Loucy (cell line): ENCODE measurements at regions not wholly inside any gene's neighbourhood (a gene's known extent, or its start where the extent isn't known, plus 50 kb on each side); places are given as distances from the start of the nearest gene placed in this dataset.
"Not testable (repeated sequence)": the region's sequence is repeated elsewhere in the genome, so short reads cannot be mapped to it uniquely, and the experiment has no call there.

ENCODE experiments used
- H2AFZ ChIP-seq: fragments of 200-600 bp; sonication (generic); 2 replicates; pipeline ENCODE4 v1.6.0; 2016; ENCODE audit warnings: antibody characterized with exemption, mild to moderate bottlenecking, low read length, moderate library complexity
- H3F3A ChIP-seq: fragments of 200-600 bp; 2 replicates; pipeline ENCODE4 v1.6.0; 2016; ENCODE audit warnings: antibody characterized with exemption, low read depth, mild to moderate bottlenecking
- H3K27me3 ChIP-seq: fragments of 200-600 bp; sonication (generic); 2 replicates; pipeline ENCODE4 v1.6.1; 2014; ENCODE audit warnings: low read length, mild to moderate bottlenecking; ENCODE audit not compliant: insufficient read depth, poor library complexity, severe bottlenecking
- H3K36me3 ChIP-seq: fragments of 200-600 bp; sonication (generic); 2 replicates; pipeline ENCODE4 v1.6.1; 2016; ENCODE audit warnings: low read length; ENCODE audit not compliant: insufficient read depth
- H3K4me1 ChIP-seq: fragments of 200-600 bp; sonication (generic); 2 replicates; pipeline ENCODE4 v1.5.1; 2014; ENCODE audit warnings: low read length, mild to moderate bottlenecking; ENCODE audit not compliant: insufficient read depth, poor library complexity, severe bottlenecking
- H3K4me2 ChIP-seq: fragments of 200-600 bp; sonication (generic); 2 replicates; pipeline ENCODE4 v1.6.0; 2014; ENCODE audit warnings: antibody characterized with exemption, low read length, low read depth, mild to moderate bottlenecking; ENCODE audit not compliant: poor library complexity, severe bottlenecking
- H3K4me3 ChIP-seq: fragments of 200-600 bp; sonication (generic); 2 replicates; pipeline ENCODE4 v1.5.1; 2014; ENCODE audit warnings: low read length, mild to moderate bottlenecking, mixed read lengths; ENCODE audit not compliant: poor library complexity, severe bottlenecking
- H3K79me2 ChIP-seq: fragments of 200-600 bp; sonication (generic); 2 replicates; pipeline ENCODE4 v1.6.1; 2014; ENCODE audit warnings: low read length; ENCODE audit not compliant: insufficient read depth
- H3K9ac ChIP-seq: fragments of 200-600 bp; sonication (generic); 2 replicates; pipeline ENCODE4 v1.6.0; 2014; ENCODE audit warnings: mild to moderate bottlenecking, low read depth, low read length, moderate library complexity; ENCODE audit not compliant: poor library complexity, severe bottlenecking
- H3K9me2 ChIP-seq: fragments of 200-600 bp; sonication (generic); replicated peaks from 2 replicates; pipeline ENCODE4 v1.6.1; 2016; ENCODE audit warnings: low read depth, low read length, mixed read lengths
- H3K9me3 ChIP-seq: fragments of 200-600 bp; sonication (generic); 2 replicates; pipeline ENCODE4 v1.6.1; 2014; ENCODE audit warnings: mild to moderate bottlenecking, antibody characterized with exemption, low read length, low read depth; ENCODE audit not compliant: insufficient read depth
- H4K20me1 ChIP-seq: fragments of 200-600 bp; sonication (generic); 2 replicates; pipeline ENCODE4 v1.6.0; 2014; ENCODE audit warnings: antibody characterized with exemption, low read length, mild to moderate bottlenecking; ENCODE audit not compliant: insufficient read depth, poor library complexity, severe bottlenecking

DNA sequence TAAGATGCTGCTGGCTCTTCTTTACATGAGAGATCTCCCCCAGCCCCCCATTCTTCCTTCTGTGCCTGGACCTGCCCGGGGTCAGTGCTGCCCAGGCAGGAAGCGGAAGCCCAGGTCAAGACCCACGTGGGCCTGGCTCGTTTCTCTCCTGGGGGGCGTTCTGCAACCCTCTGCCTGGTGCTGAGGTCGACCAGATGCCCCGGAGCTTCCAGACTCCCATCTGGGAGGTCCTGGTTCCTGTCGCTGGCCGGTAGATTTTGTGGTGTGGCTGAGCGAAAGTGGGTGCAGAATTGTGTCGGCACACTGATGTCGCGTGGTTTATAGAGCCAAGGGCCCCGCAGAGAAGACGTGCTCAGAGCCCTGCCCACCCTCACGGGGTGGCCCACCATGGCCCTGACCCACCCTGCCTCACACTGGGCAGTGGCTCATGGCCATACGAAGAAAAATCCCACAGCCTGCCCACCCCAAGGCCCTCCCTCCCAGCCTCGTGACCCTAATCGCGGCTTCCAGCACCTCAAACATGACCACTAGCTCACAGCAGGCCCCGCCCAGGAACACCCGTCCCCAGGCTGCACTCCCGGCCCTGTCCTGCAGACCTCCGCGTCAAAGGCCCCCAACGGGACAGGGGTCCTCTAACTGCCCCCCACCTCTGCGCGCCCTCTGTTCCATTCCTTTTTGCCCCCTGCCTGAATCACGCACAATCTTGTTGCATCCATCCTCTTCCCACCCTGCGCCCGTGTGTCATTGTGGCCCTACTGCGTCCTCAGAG, 443.2 kb upstream of the ZNF722 start:
- H3K4me1 ChIP-seq, H3K9me2 ChIP-seq, H3K4me2 ChIP-seq, H3K36me3 ChIP-seq, H3K79me2 ChIP-seq, H3K9ac ChIP-seq, H3K4me3 ChIP-seq, H3K9me3 ChIP-seq, H2AFZ ChIP-seq, H3K27me3 ChIP-seq, H4K20me1 ChIP-seq, H3F3A ChIP-seq: not testable (repeated sequence)

DNA sequence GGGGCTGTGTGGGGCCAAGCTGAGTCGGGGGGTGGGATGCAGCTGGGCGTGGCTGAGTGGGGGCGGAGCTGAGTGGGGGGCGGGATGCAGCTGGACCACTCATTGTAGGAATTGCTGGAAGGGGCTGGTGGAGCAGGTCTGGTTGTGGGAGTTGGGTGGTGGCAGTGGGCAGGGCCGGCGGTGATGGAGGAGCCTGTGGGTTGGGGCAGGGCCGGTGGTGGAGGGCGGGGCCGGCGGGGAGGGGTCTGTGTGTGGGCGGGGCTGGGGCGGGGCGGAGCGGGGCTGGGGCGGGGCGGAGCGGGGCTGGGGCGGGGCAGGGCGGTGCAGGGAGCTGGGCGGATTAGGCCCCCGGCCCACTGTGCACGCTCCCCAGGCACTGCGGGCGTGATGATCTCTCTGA, 442.4 kb upstream of the ZNF722 start:
- H3K9ac ChIP-seq, H4K20me1 ChIP-seq, H3K4me2 ChIP-seq, H3K9me2 ChIP-seq, H3K27me3 ChIP-seq, H3K79me2 ChIP-seq, H2AFZ ChIP-seq, H3F3A ChIP-seq, H3K4me1 ChIP-seq, H3K4me3 ChIP-seq, H3K36me3 ChIP-seq, H3K9me3 ChIP-seq: not testable (repeated sequence)

DNA sequence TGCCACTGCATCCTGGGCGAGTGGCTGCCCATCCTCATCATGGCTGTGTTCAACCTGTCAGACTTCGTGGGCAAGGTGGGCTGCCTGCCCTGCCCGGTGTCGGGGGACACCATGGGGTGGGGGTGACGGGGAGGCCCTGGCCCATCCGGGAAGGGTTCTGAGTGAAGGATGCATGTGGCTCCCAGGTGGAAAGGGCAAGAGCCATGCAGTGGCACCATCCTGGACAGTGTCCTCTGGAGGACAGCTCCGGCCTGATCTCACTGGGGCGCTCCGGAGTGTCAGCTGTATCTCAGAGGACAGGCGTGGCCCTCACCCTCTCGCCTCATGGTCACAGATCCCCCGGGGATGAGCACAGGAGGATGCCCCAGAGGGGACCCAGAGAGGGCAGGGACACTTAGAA, 439.6 kb upstream of the ZNF722 start:
- H3K9me3 ChIP-seq = not testable (repeated sequence)

DNA sequence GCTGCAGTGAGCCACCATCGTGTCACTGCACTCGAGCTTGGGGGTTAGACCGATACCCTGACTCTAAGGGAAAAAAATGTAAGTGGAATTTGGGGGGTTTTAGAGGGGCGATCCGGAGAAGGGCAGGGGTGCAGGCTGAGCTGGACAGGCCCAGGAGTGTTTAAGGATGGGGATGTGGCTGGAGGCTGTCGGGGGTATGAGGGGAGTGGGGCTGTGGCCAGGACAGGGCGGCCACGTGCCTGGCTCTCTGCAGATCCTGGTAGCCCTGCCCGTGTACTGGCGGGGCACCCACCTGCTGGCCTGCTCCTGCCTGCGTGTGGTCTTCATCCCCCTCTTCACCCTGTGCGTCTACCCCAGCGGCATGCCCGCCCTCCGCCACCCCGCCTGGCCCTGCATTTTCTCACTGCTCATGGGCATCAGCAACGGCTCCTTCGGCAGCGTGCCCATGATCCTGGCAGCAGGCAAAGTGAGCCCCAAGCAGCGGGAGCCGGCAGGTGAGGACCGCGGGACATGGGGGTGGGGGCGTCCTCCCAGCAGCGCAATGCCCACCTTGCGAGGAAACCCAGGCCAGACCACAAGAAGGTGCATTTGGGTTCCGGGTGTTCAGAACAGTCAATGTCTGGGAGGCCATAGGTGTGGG, 438.7 kb upstream of the ZNF722 start:
- H3K9ac ChIP-seq, H3K4me3 ChIP-seq, H3F3A ChIP-seq, H2AFZ ChIP-seq, H3K9me2 ChIP-seq, H3K9me3 ChIP-seq, H3K36me3 ChIP-seq, H4K20me1 ChIP-seq, H3K27me3 ChIP-seq, H3K79me2 ChIP-seq, H3K4me1 ChIP-seq, H3K4me2 ChIP-seq: not testable (repeated sequence)

More for the DNA sequence above, 439.6 kb upstream of the ZNF722 start:
- H3F3A ChIP-seq, H3K4me2 ChIP-seq, H3K9ac ChIP-seq, H3K9me2 ChIP-seq, H4K20me1 ChIP-seq, H3K4me3 ChIP-seq, H3K79me2 ChIP-seq, H3K4me1 ChIP-seq, H2AFZ ChIP-seq, H3K27me3 ChIP-seq, H3K36me3 ChIP-seq: not testable (repeated sequence)

DNA sequence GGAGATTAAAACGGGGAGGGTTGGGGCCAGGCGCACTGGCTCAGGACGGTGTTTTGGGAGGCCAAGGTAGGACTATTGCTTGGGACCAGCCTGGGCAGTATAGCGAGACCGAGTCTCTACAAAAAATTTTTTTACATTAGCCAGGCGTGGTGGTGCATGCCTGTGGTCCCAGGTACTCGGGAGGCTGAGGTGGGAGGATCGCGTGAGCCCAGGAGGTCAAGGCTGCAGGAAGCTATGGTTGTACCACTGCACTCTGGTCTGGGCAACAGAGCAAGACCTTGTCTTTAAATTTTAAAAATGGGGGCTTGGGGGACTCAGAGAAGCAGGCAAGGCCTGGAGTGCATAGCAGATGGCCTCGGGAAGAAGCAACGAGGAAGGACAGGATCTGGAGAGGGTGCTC, 436.7 kb upstream of the ZNF722 start:
- not testable (repeated sequence) for H3K27me3 ChIP-seq, H3K4me3 ChIP-seq, H3K9ac ChIP-seq, H3F3A ChIP-seq, H3K79me2 ChIP-seq, H3K4me1 ChIP-seq, H3K9me3 ChIP-seq, H2AFZ ChIP-seq, H3K36me3 ChIP-seq, H4K20me1 ChIP-seq, H3K4me2 ChIP-seq, H3K9me2 ChIP-seq

DNA sequence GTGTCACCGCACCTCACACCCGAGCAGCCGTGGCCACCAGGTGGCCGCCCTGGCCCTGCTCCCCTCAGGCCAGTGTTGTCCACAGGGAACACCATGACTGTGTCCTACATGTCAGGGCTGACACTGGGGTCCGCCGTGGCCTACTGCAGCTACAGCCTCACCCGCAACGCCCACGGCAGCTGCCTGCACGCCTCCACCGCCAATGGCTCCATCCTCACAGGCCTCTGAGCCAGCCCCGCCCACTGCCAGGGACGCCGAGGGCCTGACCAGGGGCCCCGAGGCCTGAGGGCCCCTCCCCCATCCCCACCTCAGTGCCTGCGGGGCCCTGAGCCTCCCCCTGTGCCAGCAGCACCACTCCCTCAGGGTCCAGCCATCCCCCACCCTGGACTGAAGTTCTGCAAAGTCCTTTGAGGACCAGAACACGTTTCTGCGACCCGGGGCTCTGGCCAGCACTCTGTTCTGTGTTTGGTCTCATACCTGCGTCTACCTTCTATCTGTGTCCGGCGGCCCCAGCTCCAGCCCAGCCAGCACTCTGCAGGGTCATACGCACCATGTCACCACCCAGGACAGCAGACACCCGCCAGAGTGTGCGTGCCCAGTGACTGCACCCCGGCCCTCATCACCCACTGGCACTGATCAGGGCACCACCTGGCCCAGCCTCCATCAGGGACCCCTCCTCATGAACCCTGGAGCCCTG, 436.1 kb upstream of the ZNF722 start:
- not testable (repeated sequence) for H3K9me2 ChIP-seq, H2AFZ ChIP-seq, H4K20me1 ChIP-seq, H3F3A ChIP-seq, H3K4me3 ChIP-seq, H3K9ac ChIP-seq, H3K9me3 ChIP-seq, H3K36me3 ChIP-seq, H3K4me1 ChIP-seq, H3K4me2 ChIP-seq, H3K79me2 ChIP-seq, H3K27me3 ChIP-seq

DNA sequence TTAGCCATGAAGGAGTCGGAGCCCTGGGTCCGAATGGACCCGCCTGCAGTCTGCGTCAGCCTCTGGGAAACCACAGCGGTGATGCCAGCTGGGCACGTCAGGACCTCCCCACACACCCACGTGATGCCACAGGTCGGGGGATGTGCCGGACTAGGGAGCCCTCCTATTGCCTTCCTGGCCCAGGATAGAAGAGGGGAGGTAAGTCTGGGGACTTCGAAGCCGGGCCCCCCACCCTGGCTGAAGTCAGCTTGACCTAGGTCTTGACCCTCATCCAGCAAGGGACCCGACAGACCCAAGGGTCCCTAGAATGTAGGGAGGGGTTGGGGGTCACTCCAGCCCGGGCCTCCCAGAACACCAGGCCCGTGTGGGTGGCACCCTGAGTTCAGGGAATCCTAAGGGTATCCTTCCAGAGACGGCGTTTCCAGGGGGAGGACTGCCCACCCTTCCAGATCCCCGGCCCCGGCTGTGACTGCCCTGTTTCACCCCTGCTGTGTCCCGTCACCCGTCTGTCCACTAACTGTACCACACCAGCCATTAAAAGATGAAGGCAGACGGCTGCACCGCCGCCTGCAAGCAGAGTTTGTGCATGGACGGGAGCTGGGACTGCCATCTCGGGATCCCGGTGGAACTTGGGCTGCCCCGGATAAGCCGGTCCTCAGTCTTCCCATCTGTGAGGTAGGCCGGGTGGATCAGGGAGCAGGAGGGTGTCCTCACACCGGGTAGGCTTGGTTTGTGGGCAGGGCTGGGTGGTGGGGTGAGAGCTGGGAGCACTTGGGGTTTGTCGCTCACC, 435.3 kb upstream of the ZNF722 start:
- H3K79me2 ChIP-seq, H3F3A ChIP-seq, H3K9me2 ChIP-seq, H3K4me3 ChIP-seq, H3K27me3 ChIP-seq, H3K9me3 ChIP-seq, H2AFZ ChIP-seq, H3K4me1 ChIP-seq, H4K20me1 ChIP-seq, H3K36me3 ChIP-seq, H3K4me2 ChIP-seq, H3K9ac ChIP-seq: not testable (repeated sequence)
